Loucy (cell line): ENCODE measurements at regions not wholly inside any gene's neighbourhood (a gene's known extent, or its start where the extent isn't known, plus 50 kb on each side); places are given as distances from the start of the nearest gene placed in this dataset.

Experiments used
- H2AFZ ChIP-seq: fragments of 200-600 bp; sonication (generic); 2 replicates; pipeline ENCODE4 v1.6.0; 2016; ENCODE audit warnings: antibody characterized with exemption, mild to moderate bottlenecking, low read length, moderate library complexity
- H3F3A ChIP-seq: fragments of 200-600 bp; 2 replicates; pipeline ENCODE4 v1.6.0; 2016; ENCODE audit warnings: antibody characterized with exemption, low read depth, mild to moderate bottlenecking
- H3K27me3 ChIP-seq: fragments of 200-600 bp; sonication (generic); 2 replicates; pipeline ENCODE4 v1.6.1; 2014; ENCODE audit warnings: low read length, mild to moderate bottlenecking; ENCODE audit not compliant: insufficient read depth, poor library complexity, severe bottlenecking
- H3K36me3 ChIP-seq: fragments of 200-600 bp; sonication (generic); 2 replicates; pipeline ENCODE4 v1.6.1; 2016; ENCODE audit warnings: low read length; ENCODE audit not compliant: insufficient read depth
- H3K4me1 ChIP-seq: fragments of 200-600 bp; sonication (generic); 2 replicates; pipeline ENCODE4 v1.5.1; 2014; ENCODE audit warnings: low read length, mild to moderate bottlenecking; ENCODE audit not compliant: insufficient read depth, poor library complexity, severe bottlenecking
- H3K4me2 ChIP-seq: fragments of 200-600 bp; sonication (generic); 2 replicates; pipeline ENCODE4 v1.6.0; 2014; ENCODE audit warnings: antibody characterized with exemption, low read length, low read depth, mild to moderate bottlenecking; ENCODE audit not compliant: poor library complexity, severe bottlenecking
- H3K4me3 ChIP-seq: fragments of 200-600 bp; sonication (generic); 2 replicates; pipeline ENCODE4 v1.5.1; 2014; ENCODE audit warnings: low read length, mild to moderate bottlenecking, mixed read lengths; ENCODE audit not compliant: poor library complexity, severe bottlenecking
- H3K79me2 ChIP-seq: fragments of 200-600 bp; sonication (generic); 2 replicates; pipeline ENCODE4 v1.6.1; 2014; ENCODE audit warnings: low read length; ENCODE audit not compliant: insufficient read depth
- H3K9ac ChIP-seq: fragments of 200-600 bp; sonication (generic); 2 replicates; pipeline ENCODE4 v1.6.0; 2014; ENCODE audit warnings: mild to moderate bottlenecking, low read depth, low read length, moderate library complexity; ENCODE audit not compliant: poor library complexity, severe bottlenecking
- H3K9me2 ChIP-seq: fragments of 200-600 bp; sonication (generic); replicated peaks from 2 replicates; pipeline ENCODE4 v1.6.1; 2016; ENCODE audit warnings: low read depth, low read length, mixed read lengths
- H3K9me3 ChIP-seq: fragments of 200-600 bp; sonication (generic); 2 replicates; pipeline ENCODE4 v1.6.1; 2014; ENCODE audit warnings: mild to moderate bottlenecking, antibody characterized with exemption, low read length, low read depth; ENCODE audit not compliant: insufficient read depth
- H4K20me1 ChIP-seq: fragments of 200-600 bp; sonication (generic); 2 replicates; pipeline ENCODE4 v1.6.0; 2014; ENCODE audit warnings: antibody characterized with exemption, low read length, mild to moderate bottlenecking; ENCODE audit not compliant: insufficient read depth, poor library complexity, severe bottlenecking
- CTCF ChIP-seq: fragments of 200-600 bp; sonication (generic); conservative IDR thresholded peaks from 2 replicates; pipeline ENCODE4 v1.5.1; 2014; ENCODE audit warnings: mild to moderate bottlenecking, antibody characterized with exemption, low read length
- EZH2phosphoT487 ChIP-seq: fragments of 200-600 bp; IDR thresholded peaks from 2 replicates; pipeline ENCODE4 v1.6.1; 2018; ENCODE audit warnings: antibody characterized with exemption, mild to moderate bottlenecking, moderate library complexity, borderline replicate concordance

DNA sequence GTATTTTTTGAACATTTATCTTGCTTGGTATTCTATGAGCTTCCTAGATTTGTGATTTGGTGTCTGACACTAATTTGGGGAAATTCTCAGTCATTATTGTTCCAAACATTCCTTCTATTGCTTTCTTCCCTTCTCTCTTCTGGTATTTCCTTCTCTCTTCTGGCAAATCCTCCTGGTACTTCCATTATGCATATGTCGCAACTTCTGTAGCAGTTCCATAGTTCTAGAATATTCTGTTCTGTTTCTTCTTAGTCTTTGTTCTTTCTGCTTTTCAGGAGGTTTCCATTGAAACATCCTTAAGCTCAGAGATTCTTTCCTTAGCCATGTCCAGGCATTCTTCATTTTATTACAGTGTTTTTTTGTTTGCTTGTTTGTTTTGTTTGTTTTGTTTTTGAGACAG lies 155.2 kb upstream of the PIK3R1 start:
- Histone ChIP-seq H3K9me2 (no peaks in the 10 kb centered on the region), H3K27me3 (no peaks in the 10 kb centered on the region), H3K4me3 (no peak overlapping the region), H4K20me1 (no peaks in the 10 kb centered on the region), H3F3A (no peaks in the 10 kb centered on the region), H3K9ac (no peak overlapping the region), H2AFZ (no peak overlapping the region), H3K79me2 (no peaks in the 10 kb centered on the region), H3K36me3 (no peaks in the 10 kb centered on the region), H3K4me1 (no peaks in the 10 kb centered on the region), H3K4me2 (no peak overlapping the region), H3K9me3 (no peaks in the 10 kb centered on the region; the same call in 1 of the 2 replicates)
- TF ChIP-seq EZH2phosphoT487 (no peak), CTCF (no peak)

- H4K20me1 ChIP-seq = no peaks in the 10 kb centered on the region
- no peak overlapping the region for H2AFZ ChIP-seq
- no peaks in the 10 kb centered on the region for H3K27me3 ChIP-seq
- H3K4me3 ChIP-seq = no peak overlapping the region
- H3K4me1 ChIP-seq = no peaks in the 10 kb centered on the region
- H3K36me3 ChIP-seq = no peaks in the 10 kb centered on the region
- H3K4me2 ChIP-seq = no peak overlapping the region
- no peak for TF ChIP-seq CTCF
- no peak for TF ChIP-seq EZH2phosphoT487
- no peaks in the 10 kb centered on the region for H3K9me2 ChIP-seq
- H3K9ac ChIP-seq = no peak overlapping the region
- no peaks in the 10 kb centered on the region; the same call in 1 of the 2 replicates for H3K9me3 ChIP-seq
- H3K79me2 ChIP-seq = no peaks in the 10 kb centered on the region
- no peaks in the 10 kb centered on the region for H3F3A ChIP-seq
Measured at GRCh38 chr5:68057191-68057590, 158.4 kb upstream of the PIK3R1 start.

DNA sequence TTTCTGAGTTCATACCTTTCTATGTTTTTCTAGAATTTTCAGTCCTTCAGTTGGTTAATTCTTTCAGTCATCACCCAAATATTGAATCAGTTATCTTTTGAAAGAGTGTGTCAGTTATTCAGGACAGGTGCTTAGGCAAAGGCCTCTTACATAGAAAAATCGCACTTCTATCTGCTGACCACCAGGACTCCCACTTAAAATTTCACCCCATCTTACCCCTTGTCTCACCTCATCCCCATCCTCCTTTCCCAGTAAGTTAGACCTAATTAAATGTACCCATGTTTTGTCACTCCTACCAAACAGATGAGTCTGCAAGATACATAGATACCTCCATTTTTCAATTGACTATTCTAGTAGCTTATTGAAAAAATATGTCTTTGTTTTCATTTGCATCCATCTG lies 159.9 kb upstream of the PIK3R1 start:
- Histone ChIP-seq H3K27me3 (no peaks in the 10 kb centered on the region), H3K4me3 (no peak overlapping the region), H3K36me3 (no peaks in the 10 kb centered on the region), H3K4me2 (no peak overlapping the region), H3F3A (no peaks in the 10 kb centered on the region), H3K9ac (no peak overlapping the region), H2AFZ (no peak overlapping the region), H3K9me2 (no peaks in the 10 kb centered on the region), H3K79me2 (no peaks in the 10 kb centered on the region), H3K9me3 (no peaks in the 10 kb centered on the region), H3K4me1 (no peaks in the 10 kb centered on the region), H4K20me1 (no peaks in the 10 kb centered on the region)
- TF ChIP-seq CTCF (peak; percentile 39; the same call in 1 of the 2 replicates), EZH2phosphoT487 (no peak)
